ENCODE measurements at regions not wholly inside any gene's neighbourhood (a gene's known extent, or its start where the extent isn't known, plus 50 kb on each side); places are given as distances from the start of the nearest gene placed in this dataset.

GRCh38 chr14:101374373-101375338, 186.6 kb upstream of the DIO3 start:
- Histone ChIP-seq H3K4me1 (ENCODE audit: control insufficient read depth in 1 of 2, insufficient read depth in 1 of 2, low read depth in 1 of 2, low read length in 1 of 2) (no peaks in the 10 kb centered on the region), H3K36me3 (no peaks in the 10 kb centered on the region), H3K9me3 (no peaks in the 10 kb centered on the region), H3K4me3 (ENCODE audit: low read depth in 1 of 2, low read length in 1 of 2) (no peak overlapping the region), H3K27me3 (peaks cover 6% of the 10 kb centered on the region), H3K27ac (no peak overlapping the region)
- TF ChIP-seq, protein P1, sequence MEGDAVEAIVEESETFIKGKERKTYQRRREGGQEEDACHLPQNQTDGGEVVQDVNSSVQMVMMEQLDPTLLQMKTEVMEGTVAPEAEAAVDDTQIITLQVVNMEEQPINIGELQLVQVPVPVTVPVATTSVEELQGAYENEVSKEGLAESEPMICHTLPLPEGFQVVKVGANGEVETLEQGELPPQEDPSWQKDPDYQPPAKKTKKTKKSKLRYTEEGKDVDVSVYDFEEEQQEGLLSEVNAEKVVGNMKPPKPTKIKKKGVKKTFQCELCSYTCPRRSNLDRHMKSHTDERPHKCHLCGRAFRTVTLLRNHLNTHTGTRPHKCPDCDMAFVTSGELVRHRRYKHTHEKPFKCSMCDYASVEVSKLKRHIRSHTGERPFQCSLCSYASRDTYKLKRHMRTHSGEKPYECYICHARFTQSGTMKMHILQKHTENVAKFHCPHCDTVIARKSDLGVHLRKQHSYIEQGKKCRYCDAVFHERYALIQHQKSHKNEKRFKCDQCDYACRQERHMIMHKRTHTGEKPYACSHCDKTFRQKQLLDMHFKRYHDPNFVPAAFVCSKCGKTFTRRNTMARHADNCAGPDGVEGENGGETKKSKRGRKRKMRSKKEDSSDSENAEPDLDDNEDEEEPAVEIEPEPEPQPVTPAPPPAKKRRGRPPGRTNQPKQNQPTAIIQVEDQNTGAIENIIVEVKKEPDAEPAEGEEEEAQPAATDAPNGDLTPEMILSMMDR (IDR thresholded peaks at IDR 0.05) = no peak

GRCh38 chr14:101377069-101377468, 184.2 kb upstream of the DIO3 start:
- Histone ChIP-seq H3K27me3 (peaks cover 6% of the 10 kb centered on the region), H3K9me3 (no peaks in the 10 kb centered on the region), H3K36me3 (no peaks in the 10 kb centered on the region), H3K27ac (no peak overlapping the region), H3K4me3 (ENCODE audit: low read depth in 1 of 2, low read length in 1 of 2) (no peak overlapping the region), H3K4me1 (ENCODE audit: control insufficient read depth in 1 of 2, insufficient read depth in 1 of 2, low read depth in 1 of 2, low read length in 1 of 2) (no peaks in the 10 kb centered on the region)
- TF ChIP-seq, protein P1 (IDR thresholded peaks at IDR 0.05) = no peak

- H3K9me3 ChIP-seq = no peaks in the 10 kb centered on the region
- no peak overlapping the region for H3K4me3 ChIP-seq (ENCODE audit: low read depth in 1 of 2, low read length in 1 of 2)
- H3K36me3 ChIP-seq = no peaks in the 10 kb centered on the region
- no peaks in the 10 kb centered on the region for H3K4me1 ChIP-seq (ENCODE audit: control insufficient read depth in 1 of 2, insufficient read depth in 1 of 2, low read depth in 1 of 2, low read length in 1 of 2)
- peaks cover 6% of the 10 kb centered on the region for H3K27me3 ChIP-seq
- H3K27ac ChIP-seq = no peak overlapping the region
- TF ChIP-seq, protein P1 (IDR thresholded peaks at IDR 0.05) = no peak
Measured at GRCh38 chr14:101379842-101380241, 181.5 kb upstream of the DIO3 start.

- H3K36me3 ChIP-seq = no peaks in the 10 kb centered on the region
- TF ChIP-seq, protein P1 (IDR thresholded peaks at IDR 0.05) = no peak
- no peak overlapping the region for H3K27ac ChIP-seq
- H3K9me3 ChIP-seq = no peaks in the 10 kb centered on the region
- no peaks in the 10 kb centered on the region for H3K4me1 ChIP-seq (ENCODE audit: control insufficient read depth in 1 of 2, insufficient read depth in 1 of 2, low read depth in 1 of 2, low read length in 1 of 2)
- peaks cover 6% of the 10 kb centered on the region for H3K27me3 ChIP-seq
- no peak overlapping the region for H3K4me3 ChIP-seq (ENCODE audit: low read depth in 1 of 2, low read length in 1 of 2)
Measured at GRCh38 chr14:101380512-101380911, 180.8 kb upstream of the DIO3 start.

DNA sequence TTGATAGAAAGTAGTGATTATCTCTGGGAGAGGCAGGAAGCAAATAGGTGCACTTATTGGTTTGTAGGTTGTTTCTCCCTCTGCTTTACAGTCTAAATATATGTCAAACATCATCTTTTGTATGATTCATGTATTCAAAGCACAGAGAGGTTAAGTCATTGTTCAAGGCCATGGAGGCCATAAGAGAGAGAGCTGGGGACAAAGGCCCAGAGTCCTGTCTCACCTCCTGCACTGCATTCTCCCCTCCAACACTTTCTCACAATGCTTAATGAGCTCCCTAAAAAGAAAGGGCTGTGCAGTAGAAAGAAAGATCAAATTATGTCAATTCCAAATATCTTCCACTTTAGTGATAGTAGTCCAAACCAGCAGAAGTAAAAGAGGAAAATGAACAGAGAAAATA, 180.4 kb upstream of the DIO3 start:
- Histone ChIP-seq H3K27ac (no peak overlapping the region), H3K36me3 (no peaks in the 10 kb centered on the region), H3K4me3 (ENCODE audit: low read depth in 1 of 2, low read length in 1 of 2) (no peak overlapping the region), H3K4me1 (ENCODE audit: control insufficient read depth in 1 of 2, insufficient read depth in 1 of 2, low read depth in 1 of 2, low read length in 1 of 2) (no peaks in the 10 kb centered on the region), H3K9me3 (no peaks in the 10 kb centered on the region), H3K27me3 (peaks cover 6% of the 10 kb centered on the region)
- TF ChIP-seq, protein P1 (IDR thresholded peaks at IDR 0.05) = no peak
